HepG2 (cell line): ENCODE measurements at regions not wholly inside any gene's neighbourhood (a gene's known extent, or its start where the extent isn't known, plus 50 kb on each side); places are given as distances from the start of the nearest gene placed in this dataset.
A peak's percentile ranks its signal among the peaks of the same experiment; 100 is the strongest.

Experiments
- AKAP8 ChIP-seq: sonication (generic); formaldehyde crosslinking; IDR thresholded peaks from 2 replicates; pipeline ENCODE4 v1.5.1; 2020; ENCODE audit warnings: mild to moderate bottlenecking, missing genetic modification reagents
- ATF1 ChIP-seq: IDR thresholded peaks from 2 replicates; pipeline ENCODE4 v1.6.1; 2016; ENCODE audit warnings: mild to moderate bottlenecking, control low read depth
- FOXJ3 ChIP-seq: sonication (generic); formaldehyde crosslinking; IDR thresholded peaks from 2 replicates; pipeline ENCODE4 v1.4.0; 2020; ENCODE audit warnings: missing genetic modification reagents, mild to moderate bottlenecking, borderline replicate concordance
- GPBP1L1 ChIP-seq: sonication (generic); formaldehyde crosslinking; IDR thresholded peaks from 2 replicates; pipeline ENCODE4 v1.5.0; 2020; ENCODE audit warnings: mild to moderate bottlenecking, missing genetic modification reagents
- NFATC3 ChIP-seq: sonication (generic); formaldehyde crosslinking; IDR thresholded peaks from 2 replicates; pipeline ENCODE4 v1.5.1; 2020; ENCODE audit warnings: mild to moderate bottlenecking, missing genetic modification reagents
- PHF21A ChIP-seq: sonication (generic); formaldehyde crosslinking; IDR thresholded peaks from 2 replicates; pipeline ENCODE4 v1.5.0; 2020; ENCODE audit warnings: mild to moderate bottlenecking, missing genetic modification reagents
- SMAD9 ChIP-seq: sonication (generic); formaldehyde crosslinking; IDR thresholded peaks from 2 replicates; pipeline ENCODE4 v1.5.1; 2020; ENCODE audit warnings: mild to moderate bottlenecking, missing genetic modification reagents
- ZBTB33 ChIP-seq: sonication (generic); formaldehyde crosslinking; IDR thresholded peaks from 2 replicates; pipeline ENCODE4 v1.4.0; 2020; ENCODE audit warnings: missing genetic modification reagents
- ZBTB7A ChIP-seq: sonication (generic); formaldehyde crosslinking; IDR thresholded peaks from 2 replicates; pipeline ENCODE4 v1.8.0; 2022; ENCODE audit warnings: mild to moderate bottlenecking, missing genetic modification reagents
- ZMYM3 ChIP-seq: sonication (generic); formaldehyde crosslinking; IDR thresholded peaks from 2 replicates; pipeline ENCODE4 v1.5.1; 2020; ENCODE audit warnings: mild to moderate bottlenecking, missing genetic modification reagents
- ZNF280B ChIP-seq: sonication (generic); formaldehyde crosslinking; IDR thresholded peaks from 2 replicates; pipeline ENCODE4 v1.5.0; 2020; ENCODE audit warnings: missing genetic modification reagents, mild to moderate bottlenecking, borderline replicate concordance
- ZNF343 ChIP-seq: sonication (generic); formaldehyde crosslinking; IDR thresholded peaks from 2 replicates; pipeline ENCODE4 v1.4.0; 2020; ENCODE audit warnings: mild to moderate bottlenecking, missing genetic modification reagents
- ZNF407 ChIP-seq: sonication (generic); formaldehyde crosslinking; IDR thresholded peaks from one replicate; pipeline ENCODE4 v1.5.1; 2020; ENCODE audit warnings: mild to moderate bottlenecking, missing genetic modification reagents; ENCODE audit errors: not compliant biosample characterization

- peak; percentile 85 for TF ChIP-seq ZNF407 (CRISPR knock-in tag)
- peak; percentile 40; the same call in 1 of the 2 replicates for TF ChIP-seq AKAP8 (CRISPR knock-in tag)
- TF ChIP-seq FOXJ3 (CRISPR knock-in tag), result 0 out of 2 replicates have a peak, but pooled peaks have one; percentile 50
- peak; percentile 79 for TF ChIP-seq ZBTB33
- TF ChIP-seq ATF1 (CRISPR knock-in tag), result peak; percentile 72
- TF ChIP-seq NFATC3, result peak; percentile 90; the same call in 1 of the 2 replicates
- no peak for TF ChIP-seq GPBP1L1
- peak; percentile 77; the same call in 1 of the 2 replicates for TF ChIP-seq PHF21A
- TF ChIP-seq ZNF343 (CRISPR knock-in tag), result peak; percentile 83; the same call in 1 of the 2 replicates
- TF ChIP-seq ZNF280B (CRISPR knock-in tag), result peak; percentile 71; the same call in 1 of the 2 replicates
- peak; percentile 14; the same call in 1 of the 2 replicates for TF ChIP-seq SMAD9
- TF ChIP-seq ZBTB7A (CRISPR knock-in tag), result no peak; the same call in 1 of the 2 replicates
- peak; percentile 59; the same call in 1 of the 2 replicates for TF ChIP-seq ZMYM3 (CRISPR knock-in tag)
Measured at GRCh38 chr2:41840702-41841551, 206.9 kb upstream of the PKDCC start (continued).
